SK-N-SH treated with all-trans-retinoic acid at 6 μM for 48 hours (cell line): ENCODE measurements at regions not wholly inside any gene's neighbourhood (a gene's known extent, or its start where the extent isn't known, plus 50 kb on each side); places are given as distances from the start of the nearest gene placed in this dataset.

ENCODE experiments used
- TF ChIP-seq, protein P1 (sequence below): fragments of 250-450 bp; sonication (Bioruptor Pico); IDR thresholded peaks from 2 replicates; pipeline ENCODE4 v1.5.0; 2020; ENCODE audit warnings: mild to moderate bottlenecking, moderate library complexity
- TF ChIP-seq, protein P2 (sequence below): fragments of 250-450 bp; sonication (Bioruptor Pico); IDR thresholded peaks from 2 replicates; pipeline ENCODE4 v1.8.0; 2020; ENCODE audit warnings: mild to moderate bottlenecking, moderate library complexity, borderline replicate concordance

DNA sequence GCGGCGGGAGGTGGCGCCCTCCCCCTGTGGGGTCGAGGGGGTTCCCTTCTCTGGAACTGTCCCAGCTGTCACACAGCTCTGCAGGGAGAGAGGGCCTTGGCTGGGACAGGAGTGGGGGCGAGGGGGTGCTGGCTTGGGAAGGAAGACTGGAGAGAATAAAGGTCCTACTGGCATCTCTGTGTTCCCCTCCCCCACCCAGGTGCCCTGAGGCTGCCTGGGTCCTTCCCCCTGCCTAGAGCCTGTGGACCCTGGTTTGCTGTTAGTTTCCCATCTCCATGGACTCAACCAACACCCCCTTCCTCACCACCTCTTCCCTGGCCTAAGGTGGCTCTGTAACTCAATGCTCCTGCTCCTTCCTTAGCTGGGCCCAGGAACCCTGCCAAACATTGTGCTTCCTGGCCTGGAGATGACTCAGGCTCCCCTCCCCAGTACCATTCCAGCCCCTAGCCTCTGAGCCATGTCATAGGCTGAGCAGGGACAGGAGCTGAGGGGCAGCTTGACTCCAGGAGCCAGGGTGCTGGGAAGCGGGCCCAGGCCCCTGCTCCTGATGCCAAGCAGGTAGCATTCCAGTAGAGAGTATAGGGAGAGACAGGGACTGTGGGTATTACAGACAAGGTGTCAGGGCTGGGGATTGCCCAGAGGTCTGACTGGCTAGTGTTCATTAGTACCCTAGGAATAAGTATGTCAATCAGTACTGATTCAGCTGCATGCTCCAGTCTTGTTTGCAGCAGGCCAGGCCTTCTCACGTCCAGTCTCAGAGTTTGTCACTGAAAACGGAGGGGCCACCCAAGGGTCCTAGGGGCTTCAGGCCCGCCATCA lies 100.7 kb downstream of the EFNB1 start:
- TF ChIP-seq, protein P1, sequence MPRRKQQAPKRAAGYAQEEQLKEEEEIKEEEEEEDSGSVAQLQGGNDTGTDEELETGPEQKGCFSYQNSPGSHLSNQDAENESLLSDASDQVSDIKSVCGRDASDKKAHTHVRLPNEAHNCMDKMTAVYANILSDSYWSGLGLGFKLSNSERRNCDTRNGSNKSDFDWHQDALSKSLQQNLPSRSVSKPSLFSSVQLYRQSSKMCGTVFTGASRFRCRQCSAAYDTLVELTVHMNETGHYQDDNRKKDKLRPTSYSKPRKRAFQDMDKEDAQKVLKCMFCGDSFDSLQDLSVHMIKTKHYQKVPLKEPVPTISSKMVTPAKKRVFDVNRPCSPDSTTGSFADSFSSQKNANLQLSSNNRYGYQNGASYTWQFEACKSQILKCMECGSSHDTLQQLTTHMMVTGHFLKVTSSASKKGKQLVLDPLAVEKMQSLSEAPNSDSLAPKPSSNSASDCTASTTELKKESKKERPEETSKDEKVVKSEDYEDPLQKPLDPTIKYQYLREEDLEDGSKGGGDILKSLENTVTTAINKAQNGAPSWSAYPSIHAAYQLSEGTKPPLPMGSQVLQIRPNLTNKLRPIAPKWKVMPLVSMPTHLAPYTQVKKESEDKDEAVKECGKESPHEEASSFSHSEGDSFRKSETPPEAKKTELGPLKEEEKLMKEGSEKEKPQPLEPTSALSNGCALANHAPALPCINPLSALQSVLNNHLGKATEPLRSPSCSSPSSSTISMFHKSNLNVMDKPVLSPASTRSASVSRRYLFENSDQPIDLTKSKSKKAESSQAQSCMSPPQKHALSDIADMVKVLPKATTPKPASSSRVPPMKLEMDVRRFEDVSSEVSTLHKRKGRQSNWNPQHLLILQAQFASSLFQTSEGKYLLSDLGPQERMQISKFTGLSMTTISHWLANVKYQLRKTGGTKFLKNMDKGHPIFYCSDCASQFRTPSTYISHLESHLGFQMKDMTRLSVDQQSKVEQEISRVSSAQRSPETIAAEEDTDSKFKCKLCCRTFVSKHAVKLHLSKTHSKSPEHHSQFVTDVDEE (CRISPR knock-in tag), result no peak
- TF ChIP-seq, protein P2, sequence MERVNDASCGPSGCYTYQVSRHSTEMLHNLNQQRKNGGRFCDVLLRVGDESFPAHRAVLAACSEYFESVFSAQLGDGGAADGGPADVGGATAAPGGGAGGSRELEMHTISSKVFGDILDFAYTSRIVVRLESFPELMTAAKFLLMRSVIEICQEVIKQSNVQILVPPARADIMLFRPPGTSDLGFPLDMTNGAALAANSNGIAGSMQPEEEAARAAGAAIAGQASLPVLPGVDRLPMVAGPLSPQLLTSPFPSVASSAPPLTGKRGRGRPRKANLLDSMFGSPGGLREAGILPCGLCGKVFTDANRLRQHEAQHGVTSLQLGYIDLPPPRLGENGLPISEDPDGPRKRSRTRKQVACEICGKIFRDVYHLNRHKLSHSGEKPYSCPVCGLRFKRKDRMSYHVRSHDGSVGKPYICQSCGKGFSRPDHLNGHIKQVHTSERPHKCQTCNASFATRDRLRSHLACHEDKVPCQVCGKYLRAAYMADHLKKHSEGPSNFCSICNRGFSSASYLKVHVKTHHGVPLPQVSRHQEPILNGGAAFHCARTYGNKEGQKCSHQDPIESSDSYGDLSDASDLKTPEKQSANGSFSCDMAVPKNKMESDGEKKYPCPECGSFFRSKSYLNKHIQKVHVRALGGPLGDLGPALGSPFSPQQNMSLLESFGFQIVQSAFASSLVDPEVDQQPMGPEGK, result no peak
